Activated CD8-positive, alpha-beta memory T cell treated with anti-CD3 and anti-CD28 coated beads, Interleukin-2, amount 10 ng/mL, durations not matched to agents 7 days and 5 days (primary cell): ENCODE measurements at regions not wholly inside any gene's neighbourhood (a gene's known extent, or its start where the extent isn't known, plus 50 kb on each side); places are given as distances from the start of the nearest gene placed in this dataset.

Source experiments
- ATAC-seq: fragments of 150-1000 bp; cut with Tn5 transposase; one replicate; pipeline ENCODE4 v1.10.0; 2021; ENCODE audit warnings: moderate library complexity
- CTCF ChIA-PET: fragments of 350-600 bp; sonication (Branson Sonifier 250); formaldehyde crosslinking; loops from one replicate; lab custom pipeline; 2021; ENCODE audit warnings: antibody characterized with exemption; lab: Charles Lee
- DNase-seq: peaks from one replicate; pipeline ENCODE4 v3.0.0-alpha.2; 2020
- H3K27ac Mint-ChIP-seq: one replicate; pipeline ENCODE4 v1.8.0; 2021; ENCODE audit warnings: mild to moderate bottlenecking, mixed read lengths
- H3K27me3 Mint-ChIP-seq: one replicate; pipeline ENCODE4 v1.8.0; 2021; ENCODE audit warnings: mixed read lengths
- H3K36me3 Mint-ChIP-seq: one replicate; pipeline ENCODE4 v1.8.0; 2021; ENCODE audit warnings: mild to moderate bottlenecking, mixed read lengths
- H3K4me1 Mint-ChIP-seq: one replicate; pipeline ENCODE4 v1.8.0; 2021; ENCODE audit warnings: mixed read lengths
- H3K4me3 Mint-ChIP-seq: one replicate; pipeline ENCODE4 v1.8.0; 2021; ENCODE audit warnings: mild to moderate bottlenecking, moderate library complexity, mixed read lengths
- H3K9me3 Mint-ChIP-seq: one replicate; pipeline ENCODE4 v1.8.0; 2022; ENCODE audit warnings: low read depth, mixed read lengths

DNA sequence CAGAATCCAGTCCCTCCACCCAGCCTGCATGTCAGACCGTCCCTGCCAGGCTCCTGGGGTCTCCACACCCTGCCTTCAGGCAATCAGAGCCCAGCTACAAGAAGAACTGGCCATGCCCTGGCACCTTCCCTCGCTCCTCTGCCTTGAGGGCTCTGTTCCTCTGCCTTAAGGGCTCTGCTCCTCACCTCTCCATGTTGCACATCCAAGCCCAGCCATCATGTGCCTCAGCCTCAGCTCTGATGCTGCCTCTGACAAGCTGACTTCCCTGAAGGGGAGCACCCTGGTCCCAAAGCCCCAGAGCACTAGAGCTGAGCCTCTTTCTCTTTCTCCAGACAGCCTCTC is 50.3 kb upstream of the ANTXRL start:
- CTCF ChIA-PET: no interaction called here
- peaks cover 21% of the 10 kb centered on the region for H3K4me1 Mint-ChIP-seq
- no peak overlapping the region for H3K4me3 Mint-ChIP-seq
- H3K36me3 Mint-ChIP-seq: peaks cover 20% of the 10 kb centered on the region
- no peaks in the 10 kb centered on the region for H3K9me3 Mint-ChIP-seq
- ATAC-seq (no peak), DNase-seq (peak; percentile 34)
- H3K27ac Mint-ChIP-seq: no peak overlapping the region
- H3K27me3 Mint-ChIP-seq: no peaks in the 10 kb centered on the region

DNA sequence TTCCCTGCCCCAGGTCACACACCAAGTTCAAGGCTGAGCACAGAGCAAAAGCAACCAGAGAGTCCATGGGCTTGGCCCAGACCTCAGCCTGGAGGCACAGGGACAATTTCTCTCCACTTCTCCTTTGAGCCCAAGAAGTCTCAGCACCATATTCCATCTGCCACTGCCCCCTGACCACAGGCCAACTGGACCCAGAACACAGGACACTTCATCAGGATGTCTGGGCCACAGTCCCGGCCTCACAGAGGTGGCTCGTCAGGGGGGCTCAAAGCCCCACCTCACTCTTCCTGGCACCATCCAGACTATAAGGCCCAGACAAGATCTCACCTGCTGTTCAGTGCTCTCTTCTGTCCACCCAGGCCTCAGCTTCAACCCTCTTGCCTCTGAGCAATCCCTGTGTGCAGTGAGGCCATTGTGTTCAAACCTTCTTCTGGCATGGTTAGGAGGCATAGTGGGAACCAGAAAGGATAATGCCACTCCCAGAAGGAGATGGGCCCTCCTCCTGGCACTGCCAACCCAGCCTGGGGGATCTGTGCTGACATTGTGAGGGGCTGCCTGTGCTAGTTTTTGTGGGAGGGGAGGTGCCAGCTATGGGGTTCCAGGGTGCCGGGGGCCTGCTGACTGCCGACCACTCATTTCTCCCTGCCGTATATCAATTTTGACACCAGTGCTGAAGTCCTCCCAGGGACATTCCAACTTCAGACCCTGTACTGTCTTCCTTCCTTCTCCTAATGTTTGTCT is 49.7 kb upstream of the ANTXRL start:
- H3K4me1 Mint-ChIP-seq: peaks cover 26% of the 10 kb centered on the region
- H3K36me3 Mint-ChIP-seq: peaks cover 24% of the 10 kb centered on the region
- no peak overlapping the region for H3K4me3 Mint-ChIP-seq
- no peak overlapping the region for H3K27ac Mint-ChIP-seq
- no peaks in the 10 kb centered on the region for H3K27me3 Mint-ChIP-seq
- ATAC-seq (no peak), DNase-seq (no peak)
- CTCF ChIA-PET: interaction anchor here (1.5 kb wide), 1 partner anchor 8 kb away, joined by 4 read pairs; no protein-coding TSS in a partner anchor
- peaks cover under 1% of the 10 kb centered on the region for H3K9me3 Mint-ChIP-seq
